IPS DF 6.9 (cell line): ENCODE measurements at regions not wholly inside any gene's neighbourhood (a gene's known extent, or its start where the extent isn't known, plus 50 kb on each side); places are given as distances from the start of the nearest gene placed in this dataset.

ENCODE experiments used
- DNase-seq: peaks from one replicate; pipeline ENCODE4 v3.0.0-alpha.2; 2013; ENCODE audit warnings: low read depth, low spot score
- H3K27ac ChIP-seq: one replicate; pipeline ENCODE4 v1.5.1; 2013; ENCODE audit warnings: low read length, control low read depth
- H3K27me3 ChIP-seq: 2 replicates; pipeline ENCODE4 v1.6.1; 2013; ENCODE audit warnings: mild to moderate bottlenecking, low read length; ENCODE audit not compliant: control insufficient read depth, insufficient read depth
- H3K36me3 ChIP-seq: 2 replicates; pipeline ENCODE4 v1.6.1; 2013; ENCODE audit warnings: low read length; ENCODE audit not compliant: control insufficient read depth, insufficient read depth
- H3K4me1 ChIP-seq: 2 replicates; pipeline ENCODE4 v1.6.1; 2013; ENCODE audit warnings: low read length; ENCODE audit not compliant: control insufficient read depth, insufficient read depth
- H3K4me3 ChIP-seq: 2 replicates; pipeline ENCODE4 v1.5.1; 2013; ENCODE audit warnings: mild to moderate bottlenecking, low read length
- H3K9me3 ChIP-seq: 2 replicates; pipeline ENCODE4 v1.6.1; 2013; ENCODE audit warnings: low read length, inconsistent platforms; ENCODE audit not compliant: control insufficient read depth, insufficient read depth
- WGBS: extraction: QIAGEN DNeasy Blood & Tissue Kit; methylation state at CpG from one replicate; pipeline ENCODE4 v1.1.7; 2013; ENCODE audit warnings: mixed read lengths, missing lambda C conversion rate; ENCODE audit not compliant: insufficient read length, insufficient coverage; 5-methylcytosine and 5-hydroxymethylcytosine counted together

DNA sequence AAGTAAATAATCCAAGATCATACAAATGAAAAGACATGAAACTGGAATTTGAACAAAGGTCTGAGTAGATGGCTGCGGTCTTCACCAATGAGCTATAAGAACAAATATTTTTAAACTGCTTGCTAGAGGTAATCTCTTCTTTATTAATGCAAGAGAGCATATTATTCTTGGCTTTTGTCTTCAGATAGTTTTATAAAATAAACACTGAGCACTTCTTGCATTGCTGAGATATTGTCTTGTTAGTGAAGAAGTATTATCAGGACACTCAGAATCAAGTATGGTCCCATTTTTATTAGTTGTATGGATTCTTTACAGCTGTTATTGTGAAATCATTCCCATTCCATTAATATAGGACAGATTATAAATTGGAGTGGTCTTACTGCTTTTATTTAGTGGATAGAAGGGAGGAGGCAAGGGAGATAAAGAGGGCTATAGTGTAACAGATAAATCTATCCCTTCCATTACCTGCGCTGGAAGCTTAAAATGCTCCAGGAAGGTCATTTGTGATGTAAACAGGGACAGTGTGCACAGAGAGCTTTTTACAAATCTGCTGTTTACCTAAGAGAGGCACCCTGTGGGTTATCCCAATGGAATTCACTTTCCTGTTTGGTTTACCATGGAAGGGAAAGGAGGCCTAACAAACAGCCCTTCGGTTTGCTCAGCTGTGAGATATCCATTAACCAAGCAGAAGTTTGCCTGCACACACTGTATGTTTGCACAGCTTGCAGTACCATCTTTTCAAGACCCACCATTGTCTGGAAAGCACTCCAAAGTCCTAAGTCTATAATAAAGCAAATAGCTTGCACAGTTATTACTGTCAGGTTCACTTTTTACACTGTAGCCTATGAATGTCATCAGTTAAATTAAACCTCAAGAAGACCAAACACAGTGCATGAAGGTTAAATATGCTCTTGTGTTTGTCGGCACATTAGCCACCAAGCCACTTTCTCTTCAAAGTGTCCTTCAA lies 347.7 kb upstream of the TGFBR2 start:
- Histone ChIP-seq H3K4me1 (peaks cover 3% of the 10 kb centered on the region; the same call in 1 of the 2 replicates), H3K27ac (no peak overlapping the region), H3K9me3 (no peaks in the 10 kb centered on the region), H3K4me3 (no peak overlapping the region), H3K36me3 (no peaks in the 10 kb centered on the region), H3K27me3 (no peaks in the 10 kb centered on the region)
- no peak for DNase-seq
- WGBS, result no CpG with 5 or more reads among the region's 4 CpGs

DNA sequence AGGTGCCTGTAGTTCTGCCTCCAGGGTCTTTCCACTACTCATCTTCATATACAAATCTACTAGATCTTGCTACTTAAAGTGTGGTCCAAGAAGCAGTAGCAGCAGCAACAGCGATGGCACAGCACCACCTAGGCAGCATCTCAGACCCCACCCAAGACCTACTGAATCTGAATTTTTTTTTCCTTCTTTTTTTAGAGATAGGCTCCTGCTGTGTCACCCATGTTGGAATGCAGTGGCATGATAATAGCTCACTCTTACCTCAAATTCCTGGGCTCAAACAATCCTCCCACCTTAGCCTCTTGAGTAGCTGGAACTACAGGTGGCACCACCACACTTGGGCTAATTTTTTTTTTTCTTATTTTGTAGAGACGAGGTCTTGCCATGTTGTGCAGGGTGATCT lies 346.7 kb upstream of the TGFBR2 start:
- Histone ChIP-seq H3K9me3 (no peaks in the 10 kb centered on the region), H3K4me3 (no peak overlapping the region), H3K36me3 (no peaks in the 10 kb centered on the region), H3K27ac (no peak overlapping the region), H3K4me1 (peaks cover 3% of the 10 kb centered on the region; the same call in 1 of the 2 replicates), H3K27me3 (no peaks in the 10 kb centered on the region)
- no peak for DNase-seq
- WGBS, result no CpG with 5 or more reads among the region's 2 CpGs

DNA sequence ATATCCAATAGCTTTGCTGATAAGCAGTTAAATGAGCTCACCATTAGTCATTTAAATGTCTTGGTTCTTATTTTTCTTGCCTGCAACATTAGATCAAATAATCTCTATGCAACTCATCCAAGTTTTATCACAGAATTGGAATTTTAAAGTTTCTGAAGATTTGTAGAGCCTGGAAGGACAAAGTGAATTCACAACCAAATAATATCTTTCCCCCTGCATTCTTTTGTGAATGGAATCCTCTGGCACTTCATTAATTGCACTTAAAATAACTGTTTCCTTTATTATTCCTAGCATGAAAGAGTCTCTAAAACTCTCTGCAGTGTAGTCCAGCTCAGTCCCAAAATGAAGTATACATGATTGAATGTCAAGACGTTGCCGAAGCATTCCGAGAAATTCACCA lies 345.6 kb upstream of the TGFBR2 start:
- no CpG with 5 or more reads among the region's 3 CpGs for WGBS
- Histone ChIP-seq H3K4me1 (peaks cover 3% of the 10 kb centered on the region; the same call in 1 of the 2 replicates), H3K36me3 (no peaks in the 10 kb centered on the region), H3K9me3 (no peaks in the 10 kb centered on the region), H3K27me3 (no peaks in the 10 kb centered on the region), H3K4me3 (no peak overlapping the region), H3K27ac (no peak overlapping the region)
- no peak for DNase-seq

DNA sequence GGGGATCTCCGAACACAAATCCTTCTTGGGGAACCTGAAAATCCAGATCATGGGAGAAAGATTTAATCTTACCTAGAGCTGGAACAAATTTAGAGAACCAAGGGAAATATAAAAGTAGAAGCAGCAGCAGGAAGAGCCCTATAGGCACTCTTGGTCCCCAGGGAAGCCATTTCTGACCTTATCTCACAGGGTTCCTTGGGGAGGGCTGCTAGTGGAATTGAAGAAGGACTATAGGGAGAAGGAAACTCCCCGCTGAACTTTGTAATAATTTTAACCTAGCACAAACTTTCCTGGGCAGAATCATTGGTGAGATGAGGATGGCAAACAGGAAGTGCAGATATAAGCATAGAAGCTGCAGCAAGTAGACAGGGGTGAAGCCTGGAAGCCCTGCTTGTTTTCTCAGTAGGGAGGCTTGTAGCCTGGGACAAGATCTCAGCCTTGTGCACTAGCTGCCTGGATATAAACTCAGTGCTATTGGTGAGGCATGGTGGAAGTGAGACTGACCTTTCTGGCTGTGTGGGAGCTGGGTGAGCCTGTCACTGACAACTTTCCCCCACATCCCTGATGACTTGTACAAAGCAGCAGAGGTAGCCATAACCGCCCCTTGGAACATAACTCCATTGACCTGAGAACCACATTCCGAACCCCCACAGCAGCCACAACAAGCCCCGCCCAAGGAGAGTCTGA lies 343.0 kb upstream of the TGFBR2 start:
- no CpG with 5 or more reads among the region's 5 CpGs for WGBS
- peaks cover 3% of the 10 kb centered on the region; the same call in 1 of the 2 replicates for H3K4me1 ChIP-seq
- no peaks in the 10 kb centered on the region for H3K9me3 ChIP-seq
- no peaks in the 10 kb centered on the region for H3K27me3 ChIP-seq
- no peak for DNase-seq
- no peaks in the 10 kb centered on the region for H3K36me3 ChIP-seq
- H3K4me3 ChIP-seq, result no peak overlapping the region; the same call in 1 of the 2 replicates
- H3K27ac ChIP-seq, result no peak overlapping the region

DNA sequence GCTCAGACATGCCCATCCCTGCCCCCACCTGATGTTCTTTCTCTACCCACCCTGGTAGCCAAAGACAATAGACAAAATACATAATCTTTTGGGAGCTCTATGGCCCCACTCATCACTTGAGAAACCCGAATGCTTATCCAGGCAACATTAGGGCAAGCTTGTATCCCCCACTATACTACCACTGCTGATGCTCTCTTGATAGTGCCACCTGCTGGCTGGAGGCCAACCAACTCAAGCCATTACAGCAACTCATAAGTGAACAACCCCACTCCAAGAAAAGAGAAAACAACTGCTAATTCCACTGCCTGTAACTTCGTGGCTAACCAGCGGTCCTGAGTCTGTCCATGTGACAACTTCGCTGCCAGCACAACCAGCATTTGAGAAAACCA lies 342.5 kb upstream of the TGFBR2 start:
- Histone ChIP-seq H3K27ac (no peak overlapping the region), H3K4me3 (no peak overlapping the region), H3K36me3 (no peaks in the 10 kb centered on the region), H3K4me1 (peaks cover 2% of the 10 kb centered on the region; the same call in 1 of the 2 replicates), H3K27me3 (no peaks in the 10 kb centered on the region), H3K9me3 (no peaks in the 10 kb centered on the region)
- DNase-seq, result no peak
- no CpG with 5 or more reads among the region's 4 CpGs for WGBS

DNA sequence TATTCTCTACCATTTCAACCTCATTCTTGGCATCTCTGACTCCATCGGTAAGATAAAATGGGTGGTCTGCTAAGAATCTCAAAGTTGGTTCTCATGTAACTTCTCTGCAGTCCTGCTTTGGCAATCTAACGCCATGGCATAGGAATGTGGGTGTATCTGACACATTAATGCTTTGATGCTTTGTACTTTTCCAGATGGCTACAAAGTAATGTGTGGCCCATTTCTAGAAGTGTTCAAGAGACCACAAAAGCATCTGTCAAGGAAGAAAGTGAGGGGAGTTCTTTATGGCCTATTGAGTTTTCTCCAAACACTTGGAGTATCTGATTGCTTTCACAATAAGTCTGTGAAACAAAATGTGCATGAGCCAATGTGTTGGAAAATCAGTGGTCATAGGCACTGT lies 339.9 kb upstream of the TGFBR2 start:
- no peaks in the 10 kb centered on the region for H3K4me1 ChIP-seq
- no CpG with 5 or more reads among the region's 2 CpGs for WGBS

DNA sequence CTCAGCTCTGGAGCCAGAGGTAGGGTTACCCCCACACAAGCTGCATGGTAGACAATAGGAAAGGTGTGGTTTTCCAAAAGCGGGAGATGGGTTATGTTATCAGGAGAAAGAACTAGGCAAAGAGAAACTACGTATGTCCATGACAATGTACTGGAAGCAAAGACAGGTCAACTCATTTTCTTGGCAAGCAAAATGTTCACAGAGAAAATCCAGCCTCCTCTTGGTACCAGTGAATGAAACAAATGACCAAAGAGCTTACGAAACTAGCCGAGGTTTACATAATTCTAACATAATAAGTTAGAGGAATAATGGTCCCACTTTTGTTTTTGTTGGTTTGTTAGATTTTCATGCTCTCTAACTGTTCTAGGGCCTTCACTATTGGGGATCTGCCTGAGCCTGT lies 338.1 kb upstream of the TGFBR2 start:
- Histone ChIP-seq H3K4me3 (no peak overlapping the region), H3K36me3 (no peaks in the 10 kb centered on the region), H3K4me1 (no peaks in the 10 kb centered on the region), H3K27me3 (no peaks in the 10 kb centered on the region), H3K27ac (no peak overlapping the region), H3K9me3 (no peaks in the 10 kb centered on the region)
- no CpG with 5 or more reads among the region's 4 CpGs for WGBS
- DNase-seq, result no peak

More for the DNA sequence above, 339.9 kb upstream of the TGFBR2 start:
- DNase-seq, result no peak
- H3K4me3 ChIP-seq, result no peak overlapping the region
- H3K36me3 ChIP-seq, result no peaks in the 10 kb centered on the region
- no peaks in the 10 kb centered on the region for H3K9me3 ChIP-seq
- no peaks in the 10 kb centered on the region for H3K27me3 ChIP-seq
- no peak overlapping the region for H3K27ac ChIP-seq

DNA sequence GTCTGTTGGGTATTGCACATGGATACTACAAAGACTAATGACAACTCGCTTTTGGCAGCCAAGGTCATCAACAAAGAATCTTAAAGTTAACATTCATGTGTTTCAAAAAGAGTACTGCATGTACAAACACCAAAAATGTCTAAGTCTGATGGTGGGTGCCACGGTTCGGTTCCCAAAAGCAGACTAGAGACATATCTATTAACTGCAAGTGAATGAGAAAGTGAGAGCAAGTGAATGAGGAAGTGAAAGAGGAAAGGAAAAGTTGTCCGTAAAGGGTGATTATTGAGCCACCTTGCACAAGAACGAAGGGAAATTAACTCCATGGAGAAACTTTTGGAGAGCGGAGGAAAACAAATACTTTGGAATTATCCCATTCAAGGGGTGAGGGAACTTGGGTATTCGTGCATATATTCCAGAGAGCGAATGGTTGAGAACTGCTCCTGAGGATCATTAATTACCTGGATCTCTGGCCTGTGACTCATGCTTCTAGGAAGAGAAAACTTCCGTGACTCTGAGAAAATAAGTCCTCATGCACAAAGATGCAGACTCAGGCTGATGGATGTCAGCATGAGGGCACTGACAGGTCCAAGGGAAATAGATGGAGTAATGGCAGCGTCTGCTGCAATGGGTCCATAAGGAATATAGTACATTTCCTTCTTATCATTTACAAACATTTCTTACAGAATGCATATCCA lies 336.5 kb upstream of the TGFBR2 start:
- H3K4me3 ChIP-seq, result no peak overlapping the region
- no peaks in the 10 kb centered on the region for H3K9me3 ChIP-seq
- no peaks in the 10 kb centered on the region for H3K27me3 ChIP-seq
- no peaks in the 10 kb centered on the region for H3K36me3 ChIP-seq
- no peaks in the 10 kb centered on the region for H3K4me1 ChIP-seq
- no peak overlapping the region for H3K27ac ChIP-seq
- no CpG with 5 or more reads among the region's 10 CpGs for WGBS
- no peak for DNase-seq

DNA sequence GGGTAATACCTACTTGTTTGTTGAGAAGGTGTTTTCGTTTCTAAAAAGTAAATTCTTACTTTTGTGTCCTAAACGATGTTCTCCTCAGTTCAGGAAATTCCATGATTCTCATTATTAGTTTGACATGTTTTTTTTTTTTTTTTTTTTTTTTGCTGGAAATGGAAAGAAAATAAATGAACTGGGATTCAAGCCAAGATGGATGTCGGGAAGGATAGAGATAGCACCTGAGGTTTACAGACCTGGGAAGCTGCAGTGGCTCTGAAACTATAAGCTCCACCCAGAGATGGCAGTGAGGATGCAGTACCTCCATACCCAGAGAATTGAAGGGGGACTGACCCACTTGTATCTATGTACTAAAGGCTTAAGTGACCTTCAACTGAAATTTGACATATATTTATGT lies 334.6 kb upstream of the TGFBR2 start:
- Histone ChIP-seq H3K27ac (no peak overlapping the region), H3K9me3 (no peaks in the 10 kb centered on the region; the same call in 1 of the 2 replicates), H3K4me3 (no peak overlapping the region), H3K27me3 (no peaks in the 10 kb centered on the region), H3K4me1 (no peaks in the 10 kb centered on the region), H3K36me3 (no peaks in the 10 kb centered on the region)
- WGBS, result no CpG with 5 or more reads among the region's 3 CpGs
- DNase-seq, result no peak
